ENCODE measurements at regions not wholly inside any gene's neighbourhood (a gene's known extent, or its start where the extent isn't known, plus 50 kb on each side); places are given as distances from the start of the nearest gene placed in this dataset.

DNA sequence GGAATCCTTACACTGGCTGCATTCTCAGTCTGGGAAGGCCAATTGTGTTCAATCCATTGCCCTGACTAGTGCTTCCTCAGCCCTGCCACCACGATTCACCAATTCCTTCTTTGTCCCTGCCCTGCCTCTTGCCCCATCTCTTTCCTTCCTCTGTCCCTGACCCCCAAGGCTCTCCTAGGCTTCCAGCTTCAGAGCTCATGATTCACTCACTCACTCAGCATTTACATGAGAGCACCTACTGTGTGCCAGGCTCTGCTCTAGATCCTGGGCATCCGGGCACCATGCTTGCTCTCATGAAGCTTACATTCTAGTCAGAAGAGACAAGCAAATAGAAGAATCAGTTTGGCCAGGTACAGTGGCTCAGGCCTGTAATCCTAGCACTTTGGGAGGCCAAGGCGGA lies 489.5 kb upstream of the JARID2 start (continued):
- TF ChIP-seq, protein P1, sequence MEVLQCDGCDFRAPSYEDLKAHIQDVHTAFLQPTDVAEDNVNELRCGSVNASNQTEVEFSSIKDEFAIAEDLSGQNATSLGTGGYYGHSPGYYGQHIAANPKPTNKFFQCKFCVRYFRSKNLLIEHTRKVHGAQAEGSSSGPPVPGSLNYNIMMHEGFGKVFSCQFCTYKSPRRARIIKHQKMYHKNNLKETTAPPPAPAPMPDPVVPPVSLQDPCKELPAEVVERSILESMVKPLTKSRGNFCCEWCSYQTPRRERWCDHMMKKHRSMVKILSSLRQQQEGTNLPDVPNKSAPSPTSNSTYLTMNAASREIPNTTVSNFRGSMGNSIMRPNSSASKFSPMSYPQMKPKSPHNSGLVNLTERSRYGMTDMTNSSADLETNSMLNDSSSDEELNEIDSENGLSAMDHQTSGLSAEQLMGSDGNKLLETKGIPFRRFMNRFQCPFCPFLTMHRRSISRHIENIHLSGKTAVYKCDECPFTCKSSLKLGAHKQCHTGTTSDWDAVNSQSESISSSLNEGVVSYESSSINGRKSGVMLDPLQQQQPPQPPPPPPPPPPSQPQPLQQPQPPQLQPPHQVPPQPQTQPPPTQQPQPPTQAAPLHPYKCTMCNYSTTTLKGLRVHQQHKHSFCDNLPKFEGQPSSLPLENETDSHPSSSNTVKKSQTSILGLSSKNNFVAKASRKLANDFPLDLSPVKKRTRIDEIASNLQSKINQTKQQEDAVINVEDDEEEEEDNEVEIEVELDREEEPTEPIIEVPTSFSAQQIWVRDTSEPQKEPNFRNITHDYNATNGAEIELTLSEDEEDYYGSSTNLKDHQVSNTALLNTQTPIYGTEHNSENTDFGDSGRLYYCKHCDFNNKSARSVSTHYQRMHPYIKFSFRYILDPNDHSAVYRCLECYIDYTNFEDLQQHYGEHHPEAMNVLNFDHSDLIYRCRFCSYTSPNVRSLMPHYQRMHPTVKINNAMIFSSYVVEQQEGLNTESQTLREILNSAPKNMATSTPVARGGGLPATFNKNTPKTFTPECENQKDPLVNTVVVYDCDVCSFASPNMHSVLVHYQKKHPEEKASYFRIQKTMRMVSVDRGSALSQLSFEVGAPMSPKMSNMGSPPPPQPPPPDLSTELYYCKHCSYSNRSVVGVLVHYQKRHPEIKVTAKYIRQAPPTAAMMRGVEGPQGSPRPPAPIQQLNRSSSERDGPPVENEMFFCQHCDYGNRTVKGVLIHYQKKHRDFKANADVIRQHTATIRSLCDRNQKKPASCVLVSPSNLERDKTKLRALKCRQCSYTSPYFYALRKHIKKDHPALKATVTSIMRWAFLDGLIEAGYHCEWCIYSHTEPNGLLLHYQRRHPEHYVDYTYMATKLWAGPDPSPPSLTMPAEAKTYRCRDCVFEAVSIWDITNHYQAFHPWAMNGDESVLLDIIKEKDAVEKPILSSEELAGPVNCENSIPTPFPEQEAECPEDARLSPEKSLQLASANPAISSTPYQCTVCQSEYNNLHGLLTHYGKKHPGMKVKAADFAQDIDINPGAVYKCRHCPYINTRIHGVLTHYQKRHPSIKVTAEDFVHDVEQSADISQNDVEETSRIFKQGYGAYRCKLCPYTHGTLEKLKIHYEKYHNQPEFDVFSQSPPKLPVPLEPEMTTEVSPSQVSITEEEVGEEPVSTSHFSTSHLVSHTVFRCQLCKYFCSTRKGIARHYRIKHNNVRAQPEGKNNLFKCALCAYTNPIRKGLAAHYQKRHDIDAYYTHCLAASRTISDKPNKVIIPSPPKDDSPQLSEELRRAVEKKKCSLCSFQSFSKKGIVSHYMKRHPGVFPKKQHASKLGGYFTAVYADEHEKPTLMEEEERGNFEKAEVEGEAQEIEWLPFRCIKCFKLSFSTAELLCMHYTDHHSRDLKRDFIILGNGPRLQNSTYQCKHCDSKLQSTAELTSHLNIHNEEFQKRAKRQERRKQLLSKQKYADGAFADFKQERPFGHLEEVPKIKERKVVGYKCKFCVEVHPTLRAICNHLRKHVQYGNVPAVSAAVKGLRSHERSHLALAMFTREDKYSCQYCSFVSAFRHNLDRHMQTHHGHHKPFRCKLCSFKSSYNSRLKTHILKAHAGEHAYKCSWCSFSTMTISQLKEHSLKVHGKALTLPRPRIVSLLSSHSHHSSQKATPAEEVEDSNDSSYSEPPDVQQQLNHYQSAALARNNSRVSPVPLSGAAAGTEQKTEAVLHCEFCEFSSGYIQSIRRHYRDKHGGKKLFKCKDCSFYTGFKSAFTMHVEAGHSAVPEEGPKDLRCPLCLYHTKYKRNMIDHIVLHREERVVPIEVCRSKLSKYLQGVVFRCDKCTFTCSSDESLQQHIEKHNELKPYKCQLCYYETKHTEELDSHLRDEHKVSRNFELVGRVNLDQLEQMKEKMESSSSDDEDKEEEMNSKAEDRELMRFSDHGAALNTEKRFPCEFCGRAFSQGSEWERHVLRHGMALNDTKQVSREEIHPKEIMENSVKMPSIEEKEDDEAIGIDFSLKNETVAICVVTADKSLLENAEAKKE (CRISPR knock-in tag; IDR thresholded peaks at IDR 0.05), result no peak
- no peak for TF ChIP-seq ZNF114 (CRISPR knock-in tag; IDR thresholded peaks at IDR 0.05)
- no peak for TF ChIP-seq JUNB (IDR thresholded peaks at IDR 0.05; ENCODE audit: unreplicated experiment)
- no peak for TF ChIP-seq POLR2AphosphoS5 (IDR thresholded peaks at IDR 0.05; ENCODE audit: low read depth)

DNA sequence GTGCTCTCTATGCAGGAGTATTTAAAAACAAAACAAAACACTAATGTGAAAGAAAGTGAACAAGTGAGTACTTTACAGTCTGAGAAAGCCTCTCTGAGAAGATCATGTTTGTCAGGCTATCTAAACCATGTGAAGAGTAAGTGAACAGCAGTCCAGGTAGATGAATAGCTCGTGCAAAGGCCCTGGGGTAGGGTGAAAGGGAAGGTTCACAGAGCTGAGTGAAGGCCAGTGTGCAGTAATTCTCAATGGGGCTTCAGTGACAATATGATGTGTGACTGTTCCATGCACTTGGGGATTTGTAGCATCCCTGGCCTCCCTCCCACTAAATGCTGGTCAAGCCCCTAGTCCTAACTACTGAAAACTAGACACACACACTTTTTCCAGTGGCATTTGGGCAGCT lies 488.9 kb upstream of the JARID2 start:
- no peak overlapping the region for H3K27ac Mint-ChIP-seq
- DNase-seq (ENCODE audit: low spot score), result no peak
- H3K4me1 ChIP-seq (ENCODE audit: insufficient read depth), result peaks cover 12% of the 10 kb centered on the region
- H3K9me2 ChIP-seq (ENCODE audit: insufficient read depth), result no peaks in the 10 kb centered on the region; the same call in 1 of the 2 replicates
- no peak for ATAC-seq
- H3K27me3 ChIP-seq (ENCODE audit: insufficient read depth), result no peaks in the 10 kb centered on the region
- no peaks in the 10 kb centered on the region for H3K27me3 Mint-ChIP-seq (ENCODE audit: insufficient read depth, low read depth, poor library complexity)
- H3K36me3 ChIP-seq (ENCODE audit: insufficient read depth), result no peaks in the 10 kb centered on the region
- no peaks in the 10 kb centered on the region for H4K20me1 ChIP-seq (replicated peaks; ENCODE audit: insufficient read depth)
- no peaks in the 10 kb centered on the region; the same call in 1 of the 2 replicates for H3F3A ChIP-seq (replicated peaks; ENCODE audit: low read depth)
- no peaks in the 10 kb centered on the region; the same call in 2 of the 3 replicates for H3K36me3 Mint-ChIP-seq (ENCODE audit: low read depth)
- H3K79me2 ChIP-seq (replicated peaks; ENCODE audit: insufficient read depth), result no peaks in the 10 kb centered on the region
- no peak overlapping the region for H3K27ac ChIP-seq (ENCODE audit: low read depth)
- no peak overlapping the region for H2AFZ ChIP-seq
- no peak overlapping the region for H3K4me3 Mint-ChIP-seq
- no peak overlapping the region for H3K4me3 ChIP-seq
- TF ChIP-seq, protein P2, sequence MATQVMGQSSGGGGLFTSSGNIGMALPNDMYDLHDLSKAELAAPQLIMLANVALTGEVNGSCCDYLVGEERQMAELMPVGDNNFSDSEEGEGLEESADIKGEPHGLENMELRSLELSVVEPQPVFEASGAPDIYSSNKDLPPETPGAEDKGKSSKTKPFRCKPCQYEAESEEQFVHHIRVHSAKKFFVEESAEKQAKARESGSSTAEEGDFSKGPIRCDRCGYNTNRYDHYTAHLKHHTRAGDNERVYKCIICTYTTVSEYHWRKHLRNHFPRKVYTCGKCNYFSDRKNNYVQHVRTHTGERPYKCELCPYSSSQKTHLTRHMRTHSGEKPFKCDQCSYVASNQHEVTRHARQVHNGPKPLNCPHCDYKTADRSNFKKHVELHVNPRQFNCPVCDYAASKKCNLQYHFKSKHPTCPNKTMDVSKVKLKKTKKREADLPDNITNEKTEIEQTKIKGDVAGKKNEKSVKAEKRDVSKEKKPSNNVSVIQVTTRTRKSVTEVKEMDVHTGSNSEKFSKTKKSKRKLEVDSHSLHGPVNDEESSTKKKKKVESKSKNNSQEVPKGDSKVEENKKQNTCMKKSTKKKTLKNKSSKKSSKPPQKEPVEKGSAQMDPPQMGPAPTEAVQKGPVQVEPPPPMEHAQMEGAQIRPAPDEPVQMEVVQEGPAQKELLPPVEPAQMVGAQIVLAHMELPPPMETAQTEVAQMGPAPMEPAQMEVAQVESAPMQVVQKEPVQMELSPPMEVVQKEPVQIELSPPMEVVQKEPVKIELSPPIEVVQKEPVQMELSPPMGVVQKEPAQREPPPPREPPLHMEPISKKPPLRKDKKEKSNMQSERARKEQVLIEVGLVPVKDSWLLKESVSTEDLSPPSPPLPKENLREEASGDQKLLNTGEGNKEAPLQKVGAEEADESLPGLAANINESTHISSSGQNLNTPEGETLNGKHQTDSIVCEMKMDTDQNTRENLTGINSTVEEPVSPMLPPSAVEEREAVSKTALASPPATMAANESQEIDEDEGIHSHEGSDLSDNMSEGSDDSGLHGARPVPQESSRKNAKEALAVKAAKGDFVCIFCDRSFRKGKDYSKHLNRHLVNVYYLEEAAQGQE (IDR thresholded peaks at IDR 0.05; ENCODE audit: unreplicated experiment), result no peak
- TF ChIP-seq ZNF114 (CRISPR knock-in tag; IDR thresholded peaks at IDR 0.05), result no peak
- TF ChIP-seq, protein P3, sequence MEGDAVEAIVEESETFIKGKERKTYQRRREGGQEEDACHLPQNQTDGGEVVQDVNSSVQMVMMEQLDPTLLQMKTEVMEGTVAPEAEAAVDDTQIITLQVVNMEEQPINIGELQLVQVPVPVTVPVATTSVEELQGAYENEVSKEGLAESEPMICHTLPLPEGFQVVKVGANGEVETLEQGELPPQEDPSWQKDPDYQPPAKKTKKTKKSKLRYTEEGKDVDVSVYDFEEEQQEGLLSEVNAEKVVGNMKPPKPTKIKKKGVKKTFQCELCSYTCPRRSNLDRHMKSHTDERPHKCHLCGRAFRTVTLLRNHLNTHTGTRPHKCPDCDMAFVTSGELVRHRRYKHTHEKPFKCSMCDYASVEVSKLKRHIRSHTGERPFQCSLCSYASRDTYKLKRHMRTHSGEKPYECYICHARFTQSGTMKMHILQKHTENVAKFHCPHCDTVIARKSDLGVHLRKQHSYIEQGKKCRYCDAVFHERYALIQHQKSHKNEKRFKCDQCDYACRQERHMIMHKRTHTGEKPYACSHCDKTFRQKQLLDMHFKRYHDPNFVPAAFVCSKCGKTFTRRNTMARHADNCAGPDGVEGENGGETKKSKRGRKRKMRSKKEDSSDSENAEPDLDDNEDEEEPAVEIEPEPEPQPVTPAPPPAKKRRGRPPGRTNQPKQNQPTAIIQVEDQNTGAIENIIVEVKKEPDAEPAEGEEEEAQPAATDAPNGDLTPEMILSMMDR (conservative IDR thresholded peaks at IDR 0.05; ENCODE audit: low read depth in 2 of 2), result no peak
- no peak for TF ChIP-seq ZNF331 (CRISPR knock-in tag; IDR thresholded peaks at IDR 0.05; ENCODE audit: low read depth)
- no peak for TF ChIP-seq EZH2 (IDR thresholded peaks at IDR 0.05; ENCODE audit: low read depth, unreplicated experiment)
- no peak for TF ChIP-seq POLR2AphosphoS5 (IDR thresholded peaks at IDR 0.05; ENCODE audit: low read depth)
- H3K4me2 ChIP-seq, result no peak overlapping the region
- peaks cover 9% of the 10 kb centered on the region for H3K4me1 Mint-ChIP-seq
- H3K9me3 Mint-ChIP-seq, result no peaks in the 10 kb centered on the region
